Keratinocyte (primary cell): ENCODE measurements at regions not wholly inside any gene's neighbourhood (a gene's known extent, or its start where the extent isn't known, plus 50 kb on each side); places are given as distances from the start of the nearest gene placed in this dataset.

ENCODE experiments used
- CTCF ChIP-seq, 3 experiments: IDR thresholded peaks in 1 of 3; conservative IDR thresholded peaks in 1 of 3; optimal IDR thresholded peaks in 1 of 3; 2 replicates in 2 of 3; 3 replicates in 1 of 3; pipeline versions ENCODE3 to v1.5.1; 2011; ENCODE audit warnings: low read length in 3 of 3, mild to moderate bottlenecking in 3 of 3, moderate library complexity in 2 of 3, control low read depth in 1 of 3, inconsistent platforms in 1 of 3; ENCODE audit not compliant: insufficient read depth in 2 of 3; ENCODE audit errors: extremely low read depth in 1 of 3
- EZH2 ChIP-seq: IDR thresholded peaks from one replicate; pipeline ENCODE4 v1.6.1; 2012; ENCODE audit warnings: inconsistent platforms, mild to moderate bottlenecking, low read length, moderate library complexity

- no peak for TF ChIP-seq CTCF (optimal IDR thresholded peaks at IDR 0.05 in 1 of 3, IDR thresholded peaks at IDR 0.05 in 1 of 3, conservative IDR thresholded peaks at IDR 0.05 in 1 of 3; ENCODE audit: extremely low read depth in 1 of 3, insufficient read depth in 2 of 3, low read length in 3 of 3)
- no peak for TF ChIP-seq EZH2
These were observed 288.8 kb upstream of the NFE2L3 start for GRCh38 chr7:25863005-25863728.
